Peyer's patch (tissue), 4 donors: ENCODE measurements at regions not wholly inside any gene's neighbourhood (a gene's known extent, or its start where the extent isn't known, plus 50 kb on each side); places are given as distances from the start of the nearest gene placed in this dataset.
"Not testable (repeated sequence)": the region's sequence is repeated elsewhere in the genome, so short reads cannot be mapped to it uniquely, and the experiment has no call there.

Experiments used
- DNase-seq, 3 donors: peaks; one replicate each; pipeline ENCODE4 v3.0.0-alpha.2; 2017 to 2019
- H3K27ac ChIP-seq, 4 donors: fragments of 200-600 bp; sonication (generic); one replicate each; pipeline ENCODE4 v1.5.1; 2016 to 2019
- H3K27me3 ChIP-seq, 2 donors: fragments of 200-600 bp; sonication (generic); one replicate each; pipeline ENCODE4 v1.5.1; 2019
- H3K36me3 ChIP-seq, 3 donors: fragments of 200-600 bp; sonication (generic); one replicate each; pipeline ENCODE4 v1.5.1; 2016 to 2019
- H3K4me1 ChIP-seq, 4 donors: fragments of 200-600 bp; sonication (generic); one replicate each; pipeline ENCODE4 v1.5.1; 2016 to 2019
- H3K4me3 ChIP-seq, 4 donors: fragments of 200-600 bp; sonication (generic); 1 replicate in 3 of 4; 2 replicates in 1 of 4; pipeline ENCODE4 v1.5.1; 2016 to 2019; ENCODE audit warnings: mild to moderate bottlenecking in 1 of 4
- H3K9me3 ChIP-seq, 4 donors: fragments of 200-600 bp; sonication (generic); one replicate each; pipeline ENCODE4 v1.5.1; 2016 to 2019; ENCODE audit warnings: mild to moderate bottlenecking in 1 of 4
- CTCF ChIP-seq, 6 experiments: fragments of 450-650 bp in 4 of 6; fragments of 200-600 bp in 2 of 6; sonication (generic) in 1 of 6; IDR thresholded peaks; one replicate each; pipeline ENCODE4 v1.5.1; 2017 to 2019; ENCODE audit warnings: antibody characterized with exemption in 6 of 6, mild to moderate bottlenecking in 3 of 6, moderate library complexity in 1 of 6
- POLR2A ChIP-seq, 2 donors: fragments of 450-650 bp; IDR thresholded peaks; one replicate each; pipeline ENCODE4 v1.5.1; 2017; ENCODE audit warnings: antibody characterized with exemption in 2 of 2, mild to moderate bottlenecking in 2 of 2, moderate library complexity in 2 of 2

GRCh38 chrX:93346309-93346708 is 327.1 kb downstream of the NAP1L3 start:
- H3K9me3 ChIP-seq: no peaks in the 10 kb centered on the region
- no peak overlapping the region for H3K4me3 ChIP-seq
- H3K36me3 ChIP-seq: no peaks in the 10 kb centered on the region
- TF ChIP-seq POLR2A (IDR thresholded peaks at IDR 0.05) (no peak), CTCF (IDR thresholded peaks at IDR 0.05) (no peak)
- no peaks in the 10 kb centered on the region for H3K4me1 ChIP-seq
- no peak for DNase-seq
- no peaks in the 10 kb centered on the region for H3K27me3 ChIP-seq
- H3K27ac ChIP-seq: no peak overlapping the region

GRCh38 chrX:93344287-93344686 is 329.1 kb downstream of the NAP1L3 start:
- DNase-seq: not testable (repeated sequence)

GRCh38 chrX:93332329-93332728 is 341.0 kb downstream of the NAP1L3 start:
- TF ChIP-seq CTCF (IDR thresholded peaks at IDR 0.05): no peak
- TF ChIP-seq POLR2A (IDR thresholded peaks at IDR 0.05): no peak
- Histone ChIP-seq H3K4me1 (no peaks in the 10 kb centered on the region), H3K9me3 (no peaks in the 10 kb centered on the region), H3K27me3 (no peaks in the 10 kb centered on the region), H3K27ac (no peak overlapping the region), H3K4me3 (no peak overlapping the region), H3K36me3 (no peaks in the 10 kb centered on the region)
- DNase-seq: no peak

More at GRCh38 chrX:93344287-93344686, 329.1 kb downstream of the NAP1L3 start:
- not testable (repeated sequence) for H3K27me3 ChIP-seq, H3K36me3 ChIP-seq, H3K27ac ChIP-seq, H3K4me1 ChIP-seq, H3K9me3 ChIP-seq, H3K4me3 ChIP-seq

GRCh38 chrX:93322110-93322509 is 351.3 kb downstream of the NAP1L3 start:
- TF ChIP-seq CTCF (IDR thresholded peaks at IDR 0.05) (no peak), POLR2A (IDR thresholded peaks at IDR 0.05) (no peak)
- Histone ChIP-seq H3K4me3 (no peak overlapping the region), H3K36me3 (no peaks in the 10 kb centered on the region), H3K27me3 (no peaks in the 10 kb centered on the region), H3K4me1 (no peaks in the 10 kb centered on the region), H3K9me3 (no peaks in the 10 kb centered on the region), H3K27ac (no peak overlapping the region)
- no peak for DNase-seq

GRCh38 chrX:93319609-93320008 is 353.8 kb downstream of the NAP1L3 start:
- no peaks in the 10 kb centered on the region for H3K27me3 ChIP-seq
- no peaks in the 10 kb centered on the region for H3K4me1 ChIP-seq
- DNase-seq: no peak
- no peaks in the 10 kb centered on the region for H3K9me3 ChIP-seq
- no peaks in the 10 kb centered on the region for H3K36me3 ChIP-seq
- H3K27ac ChIP-seq: no peak overlapping the region
- TF ChIP-seq CTCF (IDR thresholded peaks at IDR 0.05) (no peak), POLR2A (IDR thresholded peaks at IDR 0.05) (no peak)
- no peak overlapping the region for H3K4me3 ChIP-seq
